Activated CD4-positive, alpha-beta memory T cell treated with anti-CD3 and anti-CD28 coated beads for 36 hours (primary cell): ENCODE measurements at regions not wholly inside any gene's neighbourhood (a gene's known extent, or its start where the extent isn't known, plus 50 kb on each side); places are given as distances from the start of the nearest gene placed in this dataset.
"Not testable (repeated sequence)": the region's sequence is repeated elsewhere in the genome, so short reads cannot be mapped to it uniquely, and the experiment has no call there.

ENCODE experiments used
- CTCF ChIA-PET: fragments of 350-600 bp; sonication (Branson Sonifier 250); formaldehyde crosslinking; loops from one replicate; lab custom pipeline; 2021; ENCODE audit warnings: antibody characterized with exemption, inconsistent platforms; lab: Charles Lee
- POLR2A ChIA-PET: fragments of 350-600 bp; sonication (Branson Sonifier 250); formaldehyde crosslinking; loops from one replicate; lab custom pipeline; 2021; ENCODE audit warnings: antibody characterized with exemption; lab: Charles Lee
- DNase-seq: peaks from one replicate; pipeline ENCODE4 v3.0.0-alpha.2; 2020
- H3K27ac Mint-ChIP-seq: one replicate; pipeline ENCODE4 v1.8.0; 2021; ENCODE audit warnings: mixed read lengths
- H3K27me3 Mint-ChIP-seq: one replicate; pipeline ENCODE4 v1.8.0; 2021; ENCODE audit warnings: mixed read lengths
- H3K36me3 Mint-ChIP-seq: one replicate; pipeline ENCODE4 v1.8.0; 2021; ENCODE audit warnings: mixed read lengths
- H3K4me1 Mint-ChIP-seq: one replicate; pipeline ENCODE4 v1.8.0; 2021; ENCODE audit warnings: low read depth, mixed read lengths
- H3K4me3 Mint-ChIP-seq: one replicate; pipeline ENCODE4 v1.8.0; 2021; ENCODE audit warnings: mild to moderate bottlenecking, mixed read lengths
- H3K9me3 Mint-ChIP-seq: one replicate; pipeline ENCODE4 v1.8.0; 2021; ENCODE audit warnings: mixed read lengths
- intact Hi-C: fragments of 100-400 bp; cut with micrococcal nuclease; formaldehyde crosslinking; loops from one replicate; pipeline ENCODE4 v1.15.1; 2023

- DNase-seq: no peak
Observed at GRCh38 chr19:29040951-29041350, 172.0 kb downstream of the UQCRFS1 start.

GRCh38 chr19:29040292-29040691 lies 172.7 kb downstream of the UQCRFS1 start:
- ChIA-PET POLR2A (no interaction called here), CTCF (no interaction called here)
- no peak overlapping the region for H3K27ac Mint-ChIP-seq
- H3K9me3 Mint-ChIP-seq: no peaks in the 10 kb centered on the region
- no peaks in the 10 kb centered on the region for H3K4me1 Mint-ChIP-seq
- intact Hi-C loops: no loop called here
- no peak overlapping the region for H3K4me3 Mint-ChIP-seq
- H3K27me3 Mint-ChIP-seq: peaks cover 2% of the 10 kb centered on the region
- no peak for DNase-seq
- no peaks in the 10 kb centered on the region for H3K36me3 Mint-ChIP-seq

More at GRCh38 chr19:29040951-29041350, 172.0 kb downstream of the UQCRFS1 start:
- Mint-ChIP-seq H3K27me3 (peaks cover 2% of the 10 kb centered on the region), H3K9me3 (no peaks in the 10 kb centered on the region), H3K4me1 (no peaks in the 10 kb centered on the region), H3K36me3 (no peaks in the 10 kb centered on the region), H3K4me3 (no peak overlapping the region), H3K27ac (no peak overlapping the region)
- ChIA-PET POLR2A (no interaction called here), CTCF (no interaction called here)
- intact Hi-C loops: no loop called here

- H3K9me3 Mint-ChIP-seq, H3K27ac Mint-ChIP-seq, intact Hi-C loops, DNase-seq, H3K4me1 Mint-ChIP-seq, H3K4me3 Mint-ChIP-seq, H3K36me3 Mint-ChIP-seq, CTCF ChIA-PET, POLR2A ChIA-PET, H3K27me3 Mint-ChIP-seq: not testable (repeated sequence)
Observed at GRCh38 chr19:29039036-29039435, 173.9 kb downstream of the UQCRFS1 start.

- H3K4me3 Mint-ChIP-seq: no peak overlapping the region
- POLR2A ChIA-PET: interaction anchor here (0.5 kb wide), 1 partner anchor 1180 kb away, joined by 3 read pairs; no protein-coding TSS in a partner anchor
- intact Hi-C loops: no loop called here
Observed at GRCh38 chr19:29031216-29031615, 181.7 kb downstream of the UQCRFS1 start.

GRCh38 chr19:29029268-29029958 lies 183.5 kb downstream of the UQCRFS1 start:
- no peaks in the 10 kb centered on the region for H3K9me3 Mint-ChIP-seq
- H3K4me3 Mint-ChIP-seq: no peak overlapping the region
- no peaks in the 10 kb centered on the region for H3K27me3 Mint-ChIP-seq
- H3K36me3 Mint-ChIP-seq: no peaks in the 10 kb centered on the region
- DNase-seq: no peak
- H3K4me1 Mint-ChIP-seq: no peaks in the 10 kb centered on the region
- intact Hi-C loops: no loop called here
- no peak overlapping the region for H3K27ac Mint-ChIP-seq
- POLR2A ChIA-PET: no interaction called here
- CTCF ChIA-PET: no interaction called here

More at GRCh38 chr19:29031216-29031615, 181.7 kb downstream of the UQCRFS1 start:
- H3K9me3 Mint-ChIP-seq: no peaks in the 10 kb centered on the region
- DNase-seq: no peak
- no peaks in the 10 kb centered on the region for H3K36me3 Mint-ChIP-seq
- H3K27ac Mint-ChIP-seq: no peak overlapping the region
- CTCF ChIA-PET: no interaction called here
- H3K27me3 Mint-ChIP-seq: no peaks in the 10 kb centered on the region
- H3K4me1 Mint-ChIP-seq: no peaks in the 10 kb centered on the region

- CTCF ChIA-PET: no interaction called here
- DNase-seq: no peak
- Mint-ChIP-seq H3K4me3 (no peak overlapping the region), H3K27me3 (peaks cover 2% of the 10 kb centered on the region), H3K4me1 (no peaks in the 10 kb centered on the region), H3K36me3 (no peaks in the 10 kb centered on the region), H3K9me3 (no peaks in the 10 kb centered on the region), H3K27ac (no peak overlapping the region)
- intact Hi-C loops: no loop called here
- POLR2A ChIA-PET: no interaction called here
Observed at GRCh38 chr19:29022599-29022998, 190.4 kb downstream of the UQCRFS1 start.

GRCh38 chr19:29022165-29022564 lies 190.8 kb downstream of the UQCRFS1 start:
- Mint-ChIP-seq H3K9me3 (no peaks in the 10 kb centered on the region), H3K36me3 (no peaks in the 10 kb centered on the region), H3K4me1 (no peaks in the 10 kb centered on the region), H3K4me3 (no peak overlapping the region), H3K27ac (no peak overlapping the region), H3K27me3 (peaks cover 2% of the 10 kb centered on the region)
- intact Hi-C loops: no loop called here
- CTCF ChIA-PET: no interaction called here
- DNase-seq: no peak
- POLR2A ChIA-PET: no interaction called here

- Mint-ChIP-seq H3K9me3 (no peaks in the 10 kb centered on the region), H3K27me3 (peaks cover 2% of the 10 kb centered on the region), H3K4me3 (no peak overlapping the region), H3K4me1 (no peaks in the 10 kb centered on the region), H3K36me3 (no peaks in the 10 kb centered on the region), H3K27ac (no peak overlapping the region)
- ChIA-PET POLR2A (no interaction called here), CTCF (no interaction called here)
- intact Hi-C loops: no loop called here
- no peak for DNase-seq
Observed at GRCh38 chr19:29021232-29021916, 191.6 kb downstream of the UQCRFS1 start.

- no peak for DNase-seq
- ChIA-PET CTCF (no interaction called here), POLR2A (no interaction called here)
- intact Hi-C loops: no loop called here
- Mint-ChIP-seq H3K27ac (no peak overlapping the region), H3K4me1 (no peaks in the 10 kb centered on the region), H3K9me3 (no peaks in the 10 kb centered on the region), H3K4me3 (no peak overlapping the region), H3K27me3 (peaks cover 2% of the 10 kb centered on the region), H3K36me3 (no peaks in the 10 kb centered on the region)
Observed at GRCh38 chr19:29019403-29019802, 193.5 kb downstream of the UQCRFS1 start.

GRCh38 chr19:29018542-29018941 lies 194.4 kb downstream of the UQCRFS1 start:
- intact Hi-C loops: no loop called here
- Mint-ChIP-seq H3K4me1 (no peaks in the 10 kb centered on the region), H3K9me3 (no peaks in the 10 kb centered on the region), H3K27me3 (peaks cover 2% of the 10 kb centered on the region), H3K27ac (no peak overlapping the region), H3K4me3 (no peak overlapping the region), H3K36me3 (no peaks in the 10 kb centered on the region)
- ChIA-PET POLR2A (no interaction called here), CTCF (no interaction called here)
- DNase-seq: no peak

GRCh38 chr19:29017788-29018187 lies 195.2 kb downstream of the UQCRFS1 start:
- no peak for DNase-seq
- no peak overlapping the region for H3K27ac Mint-ChIP-seq
- no peaks in the 10 kb centered on the region for H3K36me3 Mint-ChIP-seq
- POLR2A ChIA-PET: no interaction called here
- H3K9me3 Mint-ChIP-seq: no peaks in the 10 kb centered on the region
- H3K4me1 Mint-ChIP-seq: no peaks in the 10 kb centered on the region
- intact Hi-C loops: no loop called here
- no peak overlapping the region for H3K4me3 Mint-ChIP-seq
- H3K27me3 Mint-ChIP-seq: peaks cover 2% of the 10 kb centered on the region
- CTCF ChIA-PET: no interaction called here

GRCh38 chr19:29016926-29017760 lies 195.8 kb downstream of the UQCRFS1 start:
- Mint-ChIP-seq H3K4me1 (no peaks in the 10 kb centered on the region), H3K27ac (no peak overlapping the region), H3K36me3 (no peaks in the 10 kb centered on the region), H3K4me3 (no peak overlapping the region), H3K27me3 (peaks cover 2% of the 10 kb centered on the region), H3K9me3 (no peaks in the 10 kb centered on the region)
- no peak for DNase-seq
- ChIA-PET CTCF (no interaction called here), POLR2A (no interaction called here)
- intact Hi-C loops: no loop called here
